GM08714 (cell line): ENCODE measurements at regions not wholly inside any gene's neighbourhood (a gene's known extent, or its start where the extent isn't known, plus 50 kb on each side); places are given as distances from the start of the nearest gene placed in this dataset.
A peak's percentile ranks its signal among the peaks of the same experiment; 100 is the strongest.

Experiments
- H3K4me3 ChIP-seq: fragments of 200-500 bp; sonication (Bioruptor generic); 2 replicates; pipeline ENCODE4 v1.5.1; 2014; ENCODE audit warnings: mild to moderate bottlenecking, low read length, inconsistent platforms
- ZNF274 ChIP-seq: IDR thresholded peaks from 2 replicates; pipeline ENCODE4 v1.6.1; 2012; ENCODE audit warnings: mild to moderate bottlenecking, low read depth, low read length

- no peak overlapping the region for H3K4me3 ChIP-seq
- TF ChIP-seq ZNF274 = no peak
Measured at GRCh38 chr2:213202011-213202410, 50.6 kb upstream of the IKZF2 start.

GRCh38 chr2:213205944-213206343, 54.5 kb upstream of the IKZF2 start:
- no peak overlapping the region for H3K4me3 ChIP-seq
- TF ChIP-seq ZNF274 = no peak

- no peak overlapping the region for H3K4me3 ChIP-seq
- TF ChIP-seq ZNF274 = no peak
Measured at GRCh38 chr2:213213186-213213585, 61.8 kb upstream of the IKZF2 start.

GRCh38 chr2:213214209-213214608, 62.8 kb upstream of the IKZF2 start:
- no peak overlapping the region for H3K4me3 ChIP-seq
- TF ChIP-seq ZNF274 = no peak

- no peak for TF ChIP-seq ZNF274
- H3K4me3 ChIP-seq = no peak overlapping the region
Measured at GRCh38 chr2:213216461-213216860, 65.0 kb upstream of the IKZF2 start.

- no peak for TF ChIP-seq ZNF274
- no peak overlapping the region for H3K4me3 ChIP-seq
Measured at GRCh38 chr2:213219816-213220215, 64.4 kb upstream of the SPAG16 start.

- H3K4me3 ChIP-seq = no peak overlapping the region
- no peak for TF ChIP-seq ZNF274
Measured at GRCh38 chr2:213220967-213221603, 63.2 kb upstream of the SPAG16 start.

- H3K4me3 ChIP-seq = no peak overlapping the region
- TF ChIP-seq ZNF274 = no peak
Measured at GRCh38 chr2:213221957-213222356, 62.3 kb upstream of the SPAG16 start.

GRCh38 chr2:213224366-213224765, 59.9 kb upstream of the SPAG16 start:
- no peak overlapping the region for H3K4me3 ChIP-seq

GRCh38 chr2:213225866-213226265, 58.4 kb upstream of the SPAG16 start:
- H3K4me3 ChIP-seq = no peak overlapping the region
- TF ChIP-seq ZNF274 = no peak

More at GRCh38 chr2:213224366-213224765, 59.9 kb upstream of the SPAG16 start:
- no peak for TF ChIP-seq ZNF274

- H3K4me3 ChIP-seq = no peak overlapping the region
- TF ChIP-seq ZNF274 = no peak
Measured at GRCh38 chr2:213227458-213227857, 56.8 kb upstream of the SPAG16 start.

GRCh38 chr2:213228638-213229037, 55.6 kb upstream of the SPAG16 start:
- no peak overlapping the region for H3K4me3 ChIP-seq
- no peak for TF ChIP-seq ZNF274

GRCh38 chr2:213229814-213230213, 54.5 kb upstream of the SPAG16 start:
- TF ChIP-seq ZNF274 = no peak
- H3K4me3 ChIP-seq = peak overlapping the region; percentile 50; the same call in 1 of the 2 replicates

GRCh38 chr2:213231966-213232365, 52.3 kb upstream of the SPAG16 start:
- no peak overlapping the region for H3K4me3 ChIP-seq
- TF ChIP-seq ZNF274 = no peak

GRCh38 chr2:213232649-213233437, 51.4 kb upstream of the SPAG16 start:
- H3K4me3 ChIP-seq = no peak overlapping the region
- no peak for TF ChIP-seq ZNF274
